CD4-positive, alpha-beta T cell treated with Interleukin-4 for 4 hours (primary cell): ENCODE measurements at regions not wholly inside any gene's neighbourhood (a gene's known extent, or its start where the extent isn't known, plus 50 kb on each side); places are given as distances from the start of the nearest gene placed in this dataset.

Source experiments
- DNase-seq: peaks from one replicate; pipeline ENCODE4 v3.0.0-alpha.2; 2020

- no peak for DNase-seq
These were observed 251.0 kb upstream of the PEX5L start for GRCh38 chr3:180287703-180288102.

GRCh38 chr3:180288816-180289215, 252.1 kb upstream of the PEX5L start:
- DNase-seq = no peak

DNA sequence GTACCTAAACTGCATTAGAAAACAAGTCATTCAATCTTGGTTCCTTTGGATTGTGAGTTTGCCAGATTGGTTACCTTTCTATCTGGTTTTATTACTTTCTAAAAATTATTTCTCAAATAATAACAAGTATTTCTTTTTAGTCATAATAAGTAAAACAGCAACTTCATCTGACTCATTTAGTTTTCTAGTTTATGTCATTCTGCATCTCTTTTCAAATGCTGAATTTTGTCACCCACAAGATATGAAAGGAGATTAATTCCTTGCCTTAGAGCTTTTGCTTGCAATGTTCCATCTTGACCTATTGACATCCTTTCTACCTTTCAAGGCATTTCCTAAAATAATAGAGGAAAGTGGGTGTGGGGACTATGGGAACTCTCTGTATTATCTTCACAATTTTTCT, 253.6 kb upstream of the PEX5L start:
- DNase-seq = no peak

DNA sequence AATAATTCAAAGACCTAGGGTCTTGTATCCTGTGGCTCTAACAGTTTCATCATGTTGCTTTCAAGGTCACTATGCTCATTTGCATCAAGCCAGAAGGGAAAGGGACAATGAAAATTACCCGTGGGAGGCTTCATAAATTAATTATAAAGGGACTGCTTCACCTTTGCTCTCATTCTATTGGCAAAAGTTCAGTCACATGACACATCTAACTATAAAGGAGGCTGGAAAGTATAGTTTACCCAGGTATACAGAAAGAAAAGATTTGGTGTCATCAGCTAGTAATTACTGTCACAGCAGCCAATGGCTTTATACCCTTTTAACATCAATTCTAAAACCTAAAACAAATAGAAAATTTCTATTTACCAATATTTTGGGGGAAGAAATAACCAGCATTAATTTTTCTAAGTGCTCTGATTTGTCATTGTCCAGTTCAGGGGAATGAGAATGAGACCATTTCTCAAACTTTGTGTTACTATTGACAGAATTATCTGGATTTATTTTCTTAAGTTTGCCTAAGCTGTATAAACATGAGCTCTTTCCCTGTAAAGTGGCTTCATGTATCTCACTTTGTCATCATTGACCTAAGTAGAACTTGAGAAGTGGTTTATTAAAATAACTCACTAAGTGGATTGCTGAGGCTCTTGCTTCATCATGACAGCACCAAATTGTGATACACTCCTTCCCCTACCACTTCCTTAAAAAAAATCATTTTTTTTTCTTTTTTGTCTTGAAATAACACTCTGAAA, 257.7 kb upstream of the PEX5L start:
- DNase-seq = no peak

DNA sequence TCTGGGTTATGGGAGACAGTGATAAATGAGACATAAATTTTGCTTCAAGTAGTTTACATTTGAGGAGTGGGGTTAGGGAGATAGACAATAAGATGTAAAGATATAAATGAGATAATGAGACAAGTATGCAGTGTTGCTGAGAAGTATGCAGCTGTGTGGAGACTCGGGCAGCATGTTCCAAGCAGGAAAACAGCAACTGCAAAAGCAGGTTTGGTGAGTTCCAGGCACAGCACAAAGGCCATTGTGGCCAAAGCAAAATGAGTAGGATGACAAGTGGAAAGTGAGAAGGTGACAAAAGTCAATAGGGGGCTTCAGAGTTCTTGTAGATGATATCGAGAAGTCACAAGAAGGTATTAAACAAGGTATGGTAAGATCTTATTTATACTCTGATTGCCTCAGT, 259.1 kb upstream of the PEX5L start:
- DNase-seq = no peak

GRCh38 chr3:180296971-180297370, 260.2 kb upstream of the PEX5L start:
- DNase-seq = no peak

GRCh38 chr3:180306155-180306554, 269.4 kb upstream of the PEX5L start:
- DNase-seq = no peak

DNA sequence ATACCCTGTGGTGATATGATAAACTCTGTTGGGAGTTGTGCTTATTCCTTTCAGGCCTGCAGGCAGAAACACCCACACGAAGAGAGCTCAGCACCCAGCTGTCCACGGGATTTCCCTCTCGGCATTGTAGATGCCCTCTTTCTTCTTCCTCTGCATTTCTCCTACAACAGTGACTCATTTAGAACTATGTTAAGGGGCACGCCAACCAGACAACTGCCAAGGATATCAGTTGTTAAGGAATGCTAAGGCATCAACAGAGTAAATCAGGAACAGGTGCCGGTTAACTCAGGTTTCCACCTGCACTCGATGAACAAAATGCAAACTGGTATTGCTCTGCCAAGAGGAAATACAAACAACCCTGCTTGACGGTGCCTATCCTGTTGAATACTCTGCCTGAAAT, 270.0 kb upstream of the PEX5L start:
- DNase-seq = no peak

GRCh38 chr3:180311242-180311641, 274.5 kb upstream of the PEX5L start:
- DNase-seq = no peak

- DNase-seq = no peak
These were observed 279.6 kb upstream of the PEX5L start for GRCh38 chr3:180316321-180316720.

- no peak for DNase-seq
These were observed 282.5 kb upstream of the TTC14 start for GRCh38 chr3:180319461-180319860.

GRCh38 chr3:180320631-180321030, 281.3 kb upstream of the TTC14 start:
- no peak for DNase-seq

- DNase-seq = no peak
These were observed 280.4 kb upstream of the TTC14 start for GRCh38 chr3:180321534-180321933.

GRCh38 chr3:180322829-180323228, 279.1 kb upstream of the TTC14 start:
- no peak for DNase-seq

- no peak for DNase-seq
These were observed 277.2 kb upstream of the TTC14 start for GRCh38 chr3:180324791-180325190.

DNA sequence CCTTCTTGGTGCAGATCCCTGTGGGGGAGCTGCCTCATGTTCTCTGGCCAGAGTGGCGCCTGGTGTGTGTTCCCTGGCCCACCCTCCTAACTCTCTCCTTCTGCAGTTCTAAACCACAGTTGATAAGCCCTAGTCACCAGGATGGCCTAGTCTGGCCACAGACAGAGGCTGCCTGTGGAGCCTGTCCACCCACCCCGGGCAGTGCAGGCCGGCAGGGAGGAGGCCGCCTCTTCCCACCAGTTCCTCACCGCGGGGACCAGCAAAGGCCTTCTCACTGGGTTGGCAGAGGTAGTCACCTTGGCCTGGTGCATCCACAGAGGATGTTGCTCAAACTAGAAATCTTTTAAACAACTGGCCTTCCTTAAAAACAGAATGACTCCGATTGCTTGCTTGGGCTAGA, 276.4 kb upstream of the TTC14 start:
- no peak for DNase-seq

DNA sequence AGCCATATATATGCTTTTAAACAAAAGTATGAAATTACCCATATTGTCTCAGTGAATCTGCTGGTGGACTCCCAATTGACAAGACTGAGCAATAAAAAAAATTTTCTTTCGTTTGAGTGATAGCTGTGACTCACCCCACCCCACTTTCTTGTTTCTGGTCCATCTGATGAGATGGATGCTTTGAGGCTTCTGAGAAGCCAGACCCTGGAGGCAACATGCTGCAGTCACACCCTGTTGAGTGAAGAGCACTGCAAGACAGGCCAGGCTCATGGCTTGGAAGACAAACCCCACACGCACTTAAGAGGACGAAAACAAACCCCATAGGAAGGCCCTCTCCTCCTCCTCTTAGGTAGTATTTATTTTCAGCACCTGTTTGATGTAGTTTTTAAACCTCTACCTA, 276.0 kb upstream of the TTC14 start:
- DNase-seq = no peak

- no peak for DNase-seq
These were observed 272.8 kb upstream of the TTC14 start for GRCh38 chr3:180329187-180329586.

DNA sequence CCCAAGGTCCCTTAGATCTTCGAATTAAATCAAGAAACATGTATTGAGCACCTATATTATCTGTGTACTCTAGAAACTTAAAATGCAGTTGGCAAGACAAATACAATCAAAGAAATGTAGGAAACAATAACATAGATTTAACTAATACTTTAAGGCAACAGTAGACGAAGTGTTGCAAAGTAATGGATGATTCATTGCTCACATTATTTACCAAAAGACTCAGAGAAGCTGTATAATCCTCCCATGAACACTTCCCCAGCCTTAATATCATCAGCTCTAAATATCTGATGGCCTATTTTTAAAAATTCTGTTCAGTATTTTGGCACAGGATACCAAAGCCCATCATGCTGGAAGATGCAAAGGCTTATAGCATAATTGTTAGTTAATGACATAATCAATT, 272.1 kb upstream of the TTC14 start:
- DNase-seq = no peak

DNA sequence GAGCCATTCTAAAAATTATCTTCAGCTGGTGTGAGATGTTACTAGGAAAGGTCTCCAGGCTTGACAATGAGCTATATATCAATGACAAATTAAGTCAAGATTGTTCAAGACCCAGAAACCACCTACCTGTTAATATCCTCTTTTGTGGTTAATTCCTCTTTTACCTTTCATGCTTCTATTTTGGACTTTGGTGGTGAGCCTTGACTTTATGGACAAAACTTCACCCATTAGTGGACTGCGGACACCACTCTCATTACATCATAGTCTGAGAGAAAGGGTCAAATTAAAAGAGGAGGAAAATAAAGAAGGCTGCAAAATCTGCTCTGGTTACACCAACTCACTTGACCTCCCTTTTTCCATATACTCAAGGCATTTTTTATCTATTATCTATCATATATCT, 271.5 kb upstream of the TTC14 start:
- no peak for DNase-seq

GRCh38 chr3:180332608-180333007, 269.4 kb upstream of the TTC14 start:
- DNase-seq = no peak

GRCh38 chr3:180335050-180335449, 266.9 kb upstream of the TTC14 start:
- no peak for DNase-seq

- DNase-seq = no peak
These were observed 261.6 kb upstream of the TTC14 start for GRCh38 chr3:180340395-180340794.

GRCh38 chr3:180341516-180341915, 260.4 kb upstream of the TTC14 start:
- DNase-seq = no peak

GRCh38 chr3:180351601-180352000, 250.4 kb upstream of the TTC14 start:
- no peak for DNase-seq

- no peak for DNase-seq
These were observed 249.7 kb upstream of the TTC14 start for GRCh38 chr3:180352261-180352660.
